ENCODE measurements at regions not wholly inside any gene's neighbourhood (a gene's known extent, or its start where the extent isn't known, plus 50 kb on each side); places are given as distances from the start of the nearest gene placed in this dataset.

DNA sequence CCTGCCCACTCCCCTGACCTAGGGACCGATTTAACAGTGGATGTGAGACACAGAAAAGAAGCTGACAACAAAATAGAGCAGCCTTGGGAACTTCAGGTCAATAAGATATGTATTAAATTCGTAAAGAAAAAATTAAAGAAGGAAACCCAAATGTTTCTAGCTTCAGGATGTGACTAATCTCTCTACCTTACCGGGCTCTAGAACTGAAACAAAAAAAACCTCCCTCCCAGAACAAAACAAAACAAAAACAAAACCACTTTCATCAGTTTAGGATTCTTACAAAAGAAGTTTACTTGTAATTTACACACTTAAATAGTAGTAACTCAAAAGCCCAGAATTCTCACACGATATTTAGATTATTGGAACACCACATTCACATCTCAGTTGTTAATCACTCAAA is 185.8 kb upstream of the RPS6KA3 start:
- TF ChIP-seq MEIS1 (CRISPR knock-in tag; IDR thresholded peaks at IDR 0.05; ENCODE audit: borderline replicate concordance) (no peak), ZFP37 (tag by site-specific recombination; IDR thresholded peaks at IDR 0.05) (no peak), ZNF664 (tag by site-specific recombination; IDR thresholded peaks at IDR 0.05) (no peak), ZNF366 (tag by site-specific recombination; conservative IDR thresholded peaks at IDR 0.05) (no peak), ZNF843 (tag by site-specific recombination; IDR thresholded peaks at IDR 0.05) (no peak)
- TF ChIP-seq, protein P1, sequence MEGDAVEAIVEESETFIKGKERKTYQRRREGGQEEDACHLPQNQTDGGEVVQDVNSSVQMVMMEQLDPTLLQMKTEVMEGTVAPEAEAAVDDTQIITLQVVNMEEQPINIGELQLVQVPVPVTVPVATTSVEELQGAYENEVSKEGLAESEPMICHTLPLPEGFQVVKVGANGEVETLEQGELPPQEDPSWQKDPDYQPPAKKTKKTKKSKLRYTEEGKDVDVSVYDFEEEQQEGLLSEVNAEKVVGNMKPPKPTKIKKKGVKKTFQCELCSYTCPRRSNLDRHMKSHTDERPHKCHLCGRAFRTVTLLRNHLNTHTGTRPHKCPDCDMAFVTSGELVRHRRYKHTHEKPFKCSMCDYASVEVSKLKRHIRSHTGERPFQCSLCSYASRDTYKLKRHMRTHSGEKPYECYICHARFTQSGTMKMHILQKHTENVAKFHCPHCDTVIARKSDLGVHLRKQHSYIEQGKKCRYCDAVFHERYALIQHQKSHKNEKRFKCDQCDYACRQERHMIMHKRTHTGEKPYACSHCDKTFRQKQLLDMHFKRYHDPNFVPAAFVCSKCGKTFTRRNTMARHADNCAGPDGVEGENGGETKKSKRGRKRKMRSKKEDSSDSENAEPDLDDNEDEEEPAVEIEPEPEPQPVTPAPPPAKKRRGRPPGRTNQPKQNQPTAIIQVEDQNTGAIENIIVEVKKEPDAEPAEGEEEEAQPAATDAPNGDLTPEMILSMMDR (tag by site-specific recombination; IDR thresholded peaks at IDR 0.05), result no peak
- TF ChIP-seq, protein P2, sequence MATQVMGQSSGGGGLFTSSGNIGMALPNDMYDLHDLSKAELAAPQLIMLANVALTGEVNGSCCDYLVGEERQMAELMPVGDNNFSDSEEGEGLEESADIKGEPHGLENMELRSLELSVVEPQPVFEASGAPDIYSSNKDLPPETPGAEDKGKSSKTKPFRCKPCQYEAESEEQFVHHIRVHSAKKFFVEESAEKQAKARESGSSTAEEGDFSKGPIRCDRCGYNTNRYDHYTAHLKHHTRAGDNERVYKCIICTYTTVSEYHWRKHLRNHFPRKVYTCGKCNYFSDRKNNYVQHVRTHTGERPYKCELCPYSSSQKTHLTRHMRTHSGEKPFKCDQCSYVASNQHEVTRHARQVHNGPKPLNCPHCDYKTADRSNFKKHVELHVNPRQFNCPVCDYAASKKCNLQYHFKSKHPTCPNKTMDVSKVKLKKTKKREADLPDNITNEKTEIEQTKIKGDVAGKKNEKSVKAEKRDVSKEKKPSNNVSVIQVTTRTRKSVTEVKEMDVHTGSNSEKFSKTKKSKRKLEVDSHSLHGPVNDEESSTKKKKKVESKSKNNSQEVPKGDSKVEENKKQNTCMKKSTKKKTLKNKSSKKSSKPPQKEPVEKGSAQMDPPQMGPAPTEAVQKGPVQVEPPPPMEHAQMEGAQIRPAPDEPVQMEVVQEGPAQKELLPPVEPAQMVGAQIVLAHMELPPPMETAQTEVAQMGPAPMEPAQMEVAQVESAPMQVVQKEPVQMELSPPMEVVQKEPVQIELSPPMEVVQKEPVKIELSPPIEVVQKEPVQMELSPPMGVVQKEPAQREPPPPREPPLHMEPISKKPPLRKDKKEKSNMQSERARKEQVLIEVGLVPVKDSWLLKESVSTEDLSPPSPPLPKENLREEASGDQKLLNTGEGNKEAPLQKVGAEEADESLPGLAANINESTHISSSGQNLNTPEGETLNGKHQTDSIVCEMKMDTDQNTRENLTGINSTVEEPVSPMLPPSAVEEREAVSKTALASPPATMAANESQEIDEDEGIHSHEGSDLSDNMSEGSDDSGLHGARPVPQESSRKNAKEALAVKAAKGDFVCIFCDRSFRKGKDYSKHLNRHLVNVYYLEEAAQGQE (tag by site-specific recombination; IDR thresholded peaks at IDR 0.05), result no peak
- TF ChIP-seq, protein P3, sequence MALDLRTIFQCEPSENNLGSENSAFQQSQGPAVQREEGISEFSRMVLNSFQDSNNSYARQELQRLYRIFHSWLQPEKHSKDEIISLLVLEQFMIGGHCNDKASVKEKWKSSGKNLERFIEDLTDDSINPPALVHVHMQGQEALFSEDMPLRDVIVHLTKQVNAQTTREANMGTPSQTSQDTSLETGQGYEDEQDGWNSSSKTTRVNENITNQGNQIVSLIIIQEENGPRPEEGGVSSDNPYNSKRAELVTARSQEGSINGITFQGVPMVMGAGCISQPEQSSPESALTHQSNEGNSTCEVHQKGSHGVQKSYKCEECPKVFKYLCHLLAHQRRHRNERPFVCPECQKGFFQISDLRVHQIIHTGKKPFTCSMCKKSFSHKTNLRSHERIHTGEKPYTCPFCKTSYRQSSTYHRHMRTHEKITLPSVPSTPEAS (tag by site-specific recombination; IDR thresholded peaks at IDR 0.05), result no peak
